ENCODE measurements at regions not wholly inside any gene's neighbourhood (a gene's known extent, or its start where the extent isn't known, plus 50 kb on each side); places are given as distances from the start of the nearest gene placed in this dataset.

- TF ChIP-seq CTCF (IDR thresholded peaks at IDR 0.05) (no peak), EP300 (IDR thresholded peaks at IDR 0.05) (no peak)
Measured at GRCh38 chr4:148795156-148795864, 353.1 kb upstream of the NR3C2 start.
